Esophagus muscularis mucosa (tissue), 4 donors: ENCODE measurements at regions not wholly inside any gene's neighbourhood (a gene's known extent, or its start where the extent isn't known, plus 50 kb on each side); places are given as distances from the start of the nearest gene placed in this dataset.

Experiments used
- CTCF ChIP-seq, 3 experiments: fragments of 200-600 bp in 2 of 3; fragments of 450-650 bp in 1 of 3; sonication (generic) in 2 of 3; IDR thresholded peaks; one replicate each; pipeline ENCODE4 v1.5.1; 2017 to 2019; ENCODE audit warnings: antibody characterized with exemption in 3 of 3, mild to moderate bottlenecking in 2 of 3, moderate library complexity in 1 of 3
- EP300 ChIP-seq: sonication (generic); formaldehyde crosslinking; IDR thresholded peaks from one replicate; pipeline ENCODE4 v1.6.1; 2017; ENCODE audit warnings: antibody characterized with exemption
- POLR2A ChIP-seq: fragments of 450-650 bp; IDR thresholded peaks from one replicate; pipeline ENCODE4 v1.6.1; 2017; ENCODE audit warnings: antibody characterized with exemption, moderate library complexity, mild to moderate bottlenecking, low read depth
- POLR2AphosphoS5 ChIP-seq, 2 donors: sonication (generic); formaldehyde crosslinking; IDR thresholded peaks; one replicate each; pipeline ENCODE4 v1.6.1; 2017; ENCODE audit warnings: antibody characterized with exemption in 2 of 2

DNA sequence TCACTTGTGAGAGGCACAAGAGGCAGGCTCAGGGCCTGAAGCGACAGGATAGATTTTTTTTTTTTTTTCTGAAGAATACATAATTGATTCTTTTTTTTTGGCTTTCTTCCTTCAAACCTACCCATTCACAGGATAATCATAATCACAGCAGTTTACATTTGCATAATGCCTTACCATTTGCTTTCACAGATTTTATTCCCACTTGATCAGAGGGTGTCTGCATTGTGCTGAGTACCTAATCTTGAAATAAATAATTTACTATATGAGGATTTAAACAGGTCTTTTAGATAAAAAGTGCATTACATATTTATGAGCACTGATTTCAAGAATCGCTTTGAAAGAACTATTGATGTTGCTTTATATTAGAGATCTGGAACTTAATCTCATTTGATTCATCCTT lies 219.3 kb downstream of the SPRY1 start:
- TF ChIP-seq POLR2AphosphoS5 (IDR thresholded peaks at IDR 0.05) = no peak
- no peak for TF ChIP-seq CTCF (IDR thresholded peaks at IDR 0.05)
- no peak for TF ChIP-seq EP300
- TF ChIP-seq POLR2A = no peak
